ENCODE measurements at regions not wholly inside any gene's neighbourhood (a gene's known extent, or its start where the extent isn't known, plus 50 kb on each side); places are given as distances from the start of the nearest gene placed in this dataset.

DNA sequence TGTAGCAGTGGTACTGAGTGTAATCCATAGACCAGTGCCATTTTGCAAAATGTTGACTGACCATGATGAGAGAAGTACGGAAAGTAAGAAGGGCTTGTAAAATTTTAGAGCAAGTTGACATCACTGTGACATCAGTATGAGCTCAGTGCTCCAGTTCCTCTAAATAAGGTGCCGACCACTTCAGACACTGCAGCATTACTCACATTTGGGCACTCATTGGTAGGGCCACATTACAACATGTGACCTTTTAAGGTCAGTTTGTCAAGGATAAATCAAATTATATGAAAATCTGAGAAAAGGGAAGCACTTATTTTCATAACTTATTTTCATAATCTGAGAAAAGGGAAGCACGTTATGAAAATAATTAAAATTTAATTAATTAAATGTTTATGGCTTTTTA lies 128.0 kb upstream of the ERG start:
- TF ChIP-seq CTCF (IDR thresholded peaks at IDR 0.05 in 2 of 3, conservative IDR thresholded peaks at IDR 0.05 in 1 of 3; ENCODE audit: control insufficient read depth in 2 of 3, extremely low read depth in 1 of 3, insufficient read depth in 1 of 3, low read depth in 3 of 3, low read length in 3 of 3) = no peak
- TF ChIP-seq NFIC (IDR thresholded peaks at IDR 0.05; ENCODE audit: low read depth, low read length) = no peak
- no peak for TF ChIP-seq ATF7 (IDR thresholded peaks at IDR 0.05; ENCODE audit: low read depth)
- TF ChIP-seq, protein P1, sequence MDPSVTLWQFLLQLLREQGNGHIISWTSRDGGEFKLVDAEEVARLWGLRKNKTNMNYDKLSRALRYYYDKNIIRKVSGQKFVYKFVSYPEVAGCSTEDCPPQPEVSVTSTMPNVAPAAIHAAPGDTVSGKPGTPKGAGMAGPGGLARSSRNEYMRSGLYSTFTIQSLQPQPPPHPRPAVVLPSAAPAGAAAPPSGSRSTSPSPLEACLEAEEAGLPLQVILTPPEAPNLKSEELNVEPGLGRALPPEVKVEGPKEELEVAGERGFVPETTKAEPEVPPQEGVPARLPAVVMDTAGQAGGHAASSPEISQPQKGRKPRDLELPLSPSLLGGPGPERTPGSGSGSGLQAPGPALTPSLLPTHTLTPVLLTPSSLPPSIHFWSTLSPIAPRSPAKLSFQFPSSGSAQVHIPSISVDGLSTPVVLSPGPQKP (IDR thresholded peaks at IDR 0.05; ENCODE audit: low read depth, low read length) = no peak
- TF ChIP-seq EED (IDR thresholded peaks at IDR 0.05; ENCODE audit: low read depth) = no peak
- TF ChIP-seq POLR2A (IDR thresholded peaks at IDR 0.05; ENCODE audit: low read depth, low read length) = no peak
- no peak for TF ChIP-seq BHLHE40 (IDR thresholded peaks at IDR 0.05; ENCODE audit: borderline replicate concordance in 1 of 2, low read depth in 2 of 2, low read length in 1 of 2)
- TF ChIP-seq RBBP5 (conservative IDR thresholded peaks at IDR 0.05) = no peak
- TF ChIP-seq JUND (IDR thresholded peaks at IDR 0.05; ENCODE audit: low read depth, low read length) = no peak
- no peak for TF ChIP-seq EZH2 (IDR thresholded peaks at IDR 0.05; ENCODE audit: borderline replicate concordance, control insufficient read depth, low read depth, low read length)
- TF ChIP-seq CHD2 (IDR thresholded peaks at IDR 0.05; ENCODE audit: borderline replicate concordance, low read depth, low read length) = no peak
- TF ChIP-seq BACH1 (IDR thresholded peaks at IDR 0.05; ENCODE audit: borderline replicate concordance) = no peak
